ENCODE measurements at regions not wholly inside any gene's neighbourhood (a gene's known extent, or its start where the extent isn't known, plus 50 kb on each side); places are given as distances from the start of the nearest gene placed in this dataset.
"Not testable (repeated sequence)": the region's sequence is repeated elsewhere in the genome, so short reads cannot be mapped to it uniquely, and the experiment has no call there.

DNA sequence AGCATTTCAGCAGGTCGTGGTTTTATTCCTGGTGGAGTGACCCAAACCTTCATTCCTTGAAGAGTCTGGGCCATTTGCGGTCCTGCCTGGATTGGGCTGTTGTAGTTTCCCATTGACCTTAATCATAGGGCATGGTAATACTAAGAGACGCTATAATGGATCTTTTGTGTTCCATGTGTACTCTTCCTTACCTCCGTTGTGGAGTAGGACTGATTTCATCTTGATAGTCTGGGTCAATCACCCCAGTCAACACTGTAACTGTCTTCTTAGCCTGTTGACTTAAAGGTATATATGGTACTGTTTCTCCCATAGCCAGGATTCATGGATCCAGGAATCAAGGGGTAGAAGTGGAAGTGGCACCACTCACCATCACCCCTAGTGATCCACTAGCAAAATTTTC lies 643.6 kb downstream of the PLOD2 start:
- DNase-seq = not testable (repeated sequence)

DNA sequence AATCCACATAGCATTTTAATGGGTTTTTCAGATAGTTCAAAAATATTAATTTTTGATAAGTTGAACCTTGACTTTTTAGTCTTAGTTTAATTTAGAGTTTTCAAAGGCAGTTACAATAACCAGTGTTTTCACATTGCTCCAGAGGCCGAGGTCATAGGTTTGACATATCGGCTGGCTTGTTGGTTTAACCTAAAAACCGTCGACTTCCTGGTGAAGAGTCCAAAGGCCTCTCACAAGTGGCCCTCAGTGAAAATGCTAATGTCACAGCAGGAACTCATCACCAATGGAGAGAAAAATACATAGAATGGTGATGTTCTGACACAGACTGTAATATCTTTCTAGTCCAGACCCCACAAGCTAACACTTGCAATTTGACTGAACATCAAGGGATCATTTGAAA lies 642.3 kb downstream of the PLOD2 start:
- DNase-seq = no peak

DNA sequence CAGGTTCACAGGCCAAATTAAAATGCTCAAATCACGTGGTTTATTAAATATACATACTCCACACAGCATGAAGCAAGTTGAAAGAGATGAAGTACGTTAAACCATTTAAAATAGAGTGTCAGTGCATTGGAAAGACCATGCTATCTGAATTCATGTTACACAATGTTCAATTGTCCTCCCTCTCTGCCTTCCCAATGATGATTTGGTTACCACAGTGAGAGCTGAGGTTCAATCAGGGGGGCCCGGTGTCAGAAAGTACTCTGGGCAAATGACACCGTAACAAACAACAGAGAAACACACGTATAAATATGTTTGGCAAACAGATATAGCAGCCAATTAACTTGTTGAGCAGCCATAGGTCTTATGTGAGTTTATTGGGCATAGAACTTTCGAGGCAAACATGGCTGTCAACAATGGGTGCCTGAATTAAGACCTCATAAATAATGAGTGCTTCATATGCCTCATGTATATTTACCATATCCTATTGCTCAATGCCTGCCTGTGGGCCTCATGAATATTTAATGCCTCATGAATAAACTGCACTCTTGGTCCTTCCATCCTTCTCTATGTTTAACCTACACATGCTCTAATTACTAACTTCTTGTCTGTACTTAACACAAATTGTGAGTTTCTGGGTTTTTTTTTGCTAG lies 641.5 kb downstream of the PLOD2 start:
- no peak for DNase-seq

DNA sequence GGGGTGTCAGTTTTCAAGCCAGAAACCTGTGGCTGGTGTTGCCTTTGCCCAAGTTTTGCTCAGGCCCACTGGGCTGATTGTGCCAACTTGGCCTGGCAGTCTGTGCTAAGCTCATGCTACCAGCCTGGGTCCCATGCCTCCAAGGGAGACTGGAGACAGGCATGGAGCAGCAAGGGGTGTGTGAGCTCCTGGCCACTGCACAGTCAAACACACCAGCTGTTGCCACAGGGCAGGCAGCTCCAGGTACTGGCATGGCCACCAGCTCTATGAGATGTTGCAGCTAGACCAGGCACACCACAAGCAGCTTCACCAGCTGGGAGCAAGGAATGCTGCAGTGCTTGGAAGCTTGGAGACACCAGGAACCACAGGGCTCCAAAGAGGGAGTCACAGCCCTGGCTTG lies 638.8 kb downstream of the PLOD2 start:
- DNase-seq = no peak

DNA sequence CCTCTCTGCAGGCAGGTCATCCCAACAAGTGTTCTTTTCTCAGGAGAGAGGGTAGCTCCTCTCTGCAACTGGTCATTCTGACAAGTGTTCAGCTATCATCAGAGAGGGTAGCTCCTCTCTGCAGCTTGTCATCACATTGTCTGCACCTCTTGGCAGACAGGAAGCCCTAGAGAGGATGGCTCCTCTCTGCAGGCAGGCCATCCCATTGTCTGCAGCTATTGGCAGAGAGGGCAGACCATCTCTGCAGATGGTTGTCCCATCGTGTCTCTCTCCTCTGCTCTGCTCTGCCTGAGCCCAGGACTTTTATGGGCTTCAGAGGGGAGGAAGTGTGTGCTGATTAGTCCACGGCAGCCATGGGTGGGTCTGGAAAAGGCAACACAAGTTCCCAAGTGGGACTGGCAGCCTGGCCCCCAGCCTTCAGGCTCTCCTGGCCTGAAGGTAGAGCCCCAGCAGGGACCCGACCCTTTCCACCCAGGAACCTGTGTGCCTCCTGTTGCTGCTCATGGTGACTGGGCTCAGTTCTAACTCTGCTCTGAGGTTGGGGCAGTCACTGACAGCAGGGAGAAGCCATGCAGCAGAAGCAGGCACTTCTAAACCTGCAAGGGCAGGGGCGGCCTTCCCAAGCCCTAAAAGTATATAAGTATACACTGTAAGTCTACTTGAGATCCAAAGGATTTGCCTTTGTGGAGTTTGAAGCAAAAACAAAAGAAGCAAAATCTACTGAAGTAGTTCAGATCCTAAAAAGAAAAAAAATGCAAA lies 637.9 kb downstream of the PLOD2 start:
- no peak for DNase-seq

DNA sequence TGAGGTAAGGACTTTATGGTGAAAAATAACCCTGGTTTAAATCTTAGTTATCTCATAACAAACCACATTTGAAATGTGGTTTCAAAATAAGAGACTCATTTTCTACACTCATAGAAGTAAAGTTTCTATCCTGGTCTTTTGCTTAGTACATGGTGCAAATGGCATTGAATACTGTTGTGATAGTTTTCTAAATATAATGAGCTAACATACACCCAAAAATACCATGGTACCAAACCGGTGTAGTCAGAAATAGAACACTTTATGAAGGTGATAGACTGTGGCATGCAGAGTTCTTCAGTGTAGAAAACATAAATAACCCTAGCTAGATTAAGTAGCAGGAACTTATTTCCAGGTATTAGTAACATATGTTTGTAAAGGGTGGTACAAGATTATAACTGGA lies 629.4 kb downstream of the PLOD2 start:
- no peak for DNase-seq

DNA sequence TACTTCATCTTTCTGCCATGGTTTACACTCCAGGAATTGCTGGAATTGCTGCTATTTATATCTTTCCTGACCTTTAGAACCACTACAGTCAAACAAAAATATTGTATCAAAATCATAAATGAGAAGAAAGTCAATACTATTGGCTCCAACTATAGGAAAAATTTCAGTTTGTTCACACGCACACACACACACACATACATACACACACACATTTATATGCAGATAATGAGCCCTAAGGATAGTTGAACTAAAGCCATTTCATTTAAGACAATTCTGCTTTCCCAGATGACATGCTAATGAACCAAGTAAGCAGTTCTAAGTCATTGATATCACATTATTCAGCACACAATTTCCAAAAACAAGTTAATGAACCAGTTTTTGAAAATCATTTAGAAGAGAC lies 627.3 kb downstream of the PLOD2 start:
- no peak for DNase-seq

DNA sequence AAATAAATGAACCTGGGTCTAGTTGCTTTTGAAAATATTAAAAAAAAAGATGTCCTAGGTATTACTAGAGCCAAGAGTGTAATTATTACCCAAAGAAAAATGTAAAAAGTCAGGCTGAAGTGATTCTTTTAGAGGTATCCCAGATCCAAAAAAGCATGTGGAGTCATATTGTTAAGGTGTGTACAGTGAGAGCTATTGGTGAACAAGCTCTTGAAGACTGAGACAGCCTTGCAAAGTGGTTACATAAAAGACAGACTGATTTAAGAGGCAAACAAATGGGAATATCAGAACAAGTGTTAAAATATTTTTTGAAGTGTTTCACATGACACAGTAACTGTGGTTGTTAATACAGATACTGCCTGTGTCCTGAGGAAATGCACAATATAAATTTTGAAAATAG lies 624.5 kb downstream of the PLOD2 start:
- no peak for DNase-seq

DNA sequence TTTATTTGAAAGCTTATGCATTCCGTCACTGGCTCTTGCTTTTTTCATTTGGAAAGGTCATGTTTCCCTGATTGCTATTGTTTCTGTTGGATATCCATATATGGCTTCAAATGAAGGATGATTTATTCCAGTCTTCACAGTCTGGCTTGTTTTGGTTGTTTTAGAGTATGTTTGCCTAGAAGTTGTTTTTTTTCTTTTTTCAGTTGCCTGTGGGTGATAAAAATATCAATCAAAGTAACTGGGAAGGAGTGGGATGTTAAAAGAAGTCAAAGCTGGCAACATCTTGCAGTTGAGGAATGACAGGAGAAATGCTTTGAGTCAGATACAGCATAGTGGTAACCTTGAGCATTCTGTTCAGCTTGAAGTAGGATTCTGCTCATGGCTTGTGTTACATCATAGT lies 610.5 kb downstream of the PLOD2 start:
- DNase-seq = no peak

DNA sequence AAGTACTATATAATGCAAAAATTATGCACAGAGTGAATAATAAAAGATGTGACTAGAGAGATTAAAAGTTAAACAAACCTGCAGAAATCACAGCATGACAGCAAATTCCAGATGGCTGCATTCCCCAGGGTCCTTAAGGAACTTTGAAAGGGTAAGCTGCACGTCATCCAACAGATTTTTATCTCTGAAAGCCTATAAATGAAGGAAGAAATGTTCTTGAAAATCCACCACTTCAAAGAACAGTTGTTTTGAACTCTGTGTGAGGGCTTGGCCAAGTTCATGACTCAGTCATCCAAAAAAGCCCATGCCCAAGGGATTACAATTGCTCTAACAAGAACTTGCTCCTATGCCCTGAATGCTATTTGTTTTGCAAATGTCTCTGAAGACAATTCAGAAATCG lies 603.6 kb downstream of the PLOD2 start:
- DNase-seq = no peak

DNA sequence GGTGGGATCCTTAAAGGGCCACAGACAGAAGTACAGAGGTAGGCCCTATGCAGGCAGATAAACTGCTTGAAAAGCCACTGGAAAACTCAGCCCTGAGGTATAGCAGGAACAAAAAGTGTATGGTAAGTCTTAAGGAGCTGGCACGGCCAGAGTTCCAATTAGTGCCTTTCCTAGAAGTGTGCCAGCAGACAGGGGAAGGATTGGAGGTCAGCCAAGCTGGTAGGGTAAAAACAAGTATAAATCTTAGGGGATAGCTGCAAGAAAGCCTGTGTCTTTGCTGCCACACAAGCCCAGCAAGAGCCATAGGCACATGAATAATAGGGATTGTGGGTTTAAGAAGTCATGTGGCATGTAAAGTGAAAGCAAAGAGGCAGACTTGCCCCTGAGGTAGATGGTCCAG lies 582.5 kb downstream of the PLOD2 start:
- no peak for DNase-seq

DNA sequence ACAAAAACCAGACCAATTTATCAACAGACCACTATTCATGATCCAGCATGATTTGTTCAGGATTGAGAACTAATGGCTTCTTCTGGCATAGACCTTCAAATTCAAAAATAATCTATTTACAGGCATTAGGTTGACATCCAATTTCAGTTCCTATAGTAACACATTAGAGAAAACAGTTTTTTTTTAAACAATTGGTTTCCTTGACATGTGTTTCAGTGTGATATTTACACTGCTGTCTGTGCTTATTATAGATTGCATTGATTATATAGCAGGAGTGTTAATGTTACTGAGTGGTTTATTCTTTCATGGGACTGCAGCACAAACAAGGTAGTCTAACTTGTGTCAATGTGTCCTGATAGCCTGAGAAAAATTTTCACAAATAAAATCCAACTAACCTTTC lies 579.3 kb downstream of the PLOD2 start:
- no peak for DNase-seq

DNA sequence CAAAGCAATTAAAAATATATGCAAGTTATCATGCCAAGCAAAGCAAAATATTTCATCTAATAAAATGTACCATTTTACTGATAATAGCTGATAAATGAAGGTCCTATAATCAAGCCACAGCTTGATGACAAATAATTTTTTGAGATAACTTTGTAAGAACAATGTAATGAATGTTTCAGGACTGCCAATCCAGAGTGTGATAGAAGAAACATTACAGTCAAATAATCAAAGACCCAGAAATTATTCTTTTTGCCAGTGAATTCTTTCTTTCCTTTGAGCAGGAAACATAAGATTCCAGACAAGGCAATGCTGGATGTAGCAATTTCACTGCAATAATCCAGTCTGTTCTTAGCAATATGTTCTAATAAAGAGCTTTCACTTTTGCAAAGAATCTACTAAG lies 556.1 kb downstream of the PLOD2 start:
- DNase-seq = no peak

DNA sequence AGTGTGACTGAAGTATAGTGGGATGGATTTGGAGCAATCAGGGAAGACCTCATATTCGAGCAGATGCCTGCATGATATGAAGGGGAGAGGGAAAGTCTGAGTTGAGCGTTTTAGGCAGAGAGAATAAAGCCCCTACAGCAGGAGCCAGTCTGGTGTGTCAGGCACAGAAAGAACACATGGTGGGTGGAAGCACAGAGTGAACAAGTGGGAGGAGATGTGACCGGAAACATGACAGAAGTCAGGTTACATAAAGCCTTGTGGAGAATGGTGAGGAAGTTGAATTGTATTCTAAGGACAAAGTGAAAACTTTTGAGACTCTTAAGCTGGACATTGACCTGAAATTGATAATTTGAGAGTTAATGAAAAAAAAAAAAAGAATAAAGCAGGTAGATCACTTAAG lies 541.0 kb downstream of the PLOD2 start:
- DNase-seq = no peak

DNA sequence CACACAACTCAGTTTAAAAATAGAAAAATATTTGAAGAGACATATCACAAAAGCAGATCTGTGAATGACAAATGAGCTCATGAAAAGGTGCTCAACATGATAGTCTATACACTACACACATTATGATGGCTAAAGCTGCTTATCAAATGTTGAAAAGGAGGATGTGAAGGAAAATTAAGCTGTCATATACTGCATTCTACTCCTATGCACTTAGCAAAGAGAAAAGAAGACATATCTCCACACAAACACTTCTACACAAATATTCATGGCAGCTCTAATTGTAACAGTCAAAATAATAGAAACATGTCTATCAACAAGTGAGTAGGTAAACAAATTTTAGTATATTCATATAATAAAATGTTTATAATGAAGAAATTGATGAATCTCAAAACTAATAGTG lies 540.5 kb downstream of the PLOD2 start:
- DNase-seq = no peak

DNA sequence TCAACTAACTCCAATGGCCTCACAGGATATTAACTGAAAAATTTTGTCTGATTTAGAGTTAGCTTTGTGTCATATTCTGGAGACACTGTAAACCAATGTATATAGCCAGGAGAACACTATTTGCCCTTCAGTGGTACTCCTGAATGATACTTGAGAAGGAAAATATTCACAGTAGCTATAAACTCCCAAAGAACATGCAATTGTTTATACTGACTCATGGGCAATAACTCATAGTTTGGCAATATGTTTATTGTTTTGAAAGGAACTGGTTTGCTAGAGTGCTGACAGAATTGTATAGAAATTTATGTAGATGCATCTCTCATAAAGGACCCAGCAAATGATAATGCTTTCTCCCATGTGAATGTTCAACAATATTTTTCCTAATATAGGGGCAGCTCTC lies 537.6 kb downstream of the PLOD2 start:
- no peak for DNase-seq

DNA sequence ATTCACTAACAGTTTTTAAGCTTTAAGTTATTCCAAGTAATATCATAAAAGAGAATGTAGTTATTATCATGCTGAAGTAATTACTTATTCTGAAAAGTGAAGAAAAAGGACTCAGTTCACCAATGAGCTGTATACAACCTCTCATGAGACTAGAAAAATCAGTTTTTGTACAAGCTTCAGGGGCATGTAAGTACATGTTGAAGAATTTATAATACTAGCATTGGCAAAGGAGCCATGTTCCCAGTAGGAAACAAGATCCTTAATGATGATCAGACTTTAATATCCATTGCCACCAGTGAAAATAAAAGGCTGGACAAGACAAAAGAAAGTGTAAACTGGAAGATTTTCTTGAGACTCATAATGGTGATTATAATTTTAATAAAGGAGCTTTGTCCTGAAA lies 532.8 kb downstream of the PLOD2 start:
- no peak for DNase-seq

DNA sequence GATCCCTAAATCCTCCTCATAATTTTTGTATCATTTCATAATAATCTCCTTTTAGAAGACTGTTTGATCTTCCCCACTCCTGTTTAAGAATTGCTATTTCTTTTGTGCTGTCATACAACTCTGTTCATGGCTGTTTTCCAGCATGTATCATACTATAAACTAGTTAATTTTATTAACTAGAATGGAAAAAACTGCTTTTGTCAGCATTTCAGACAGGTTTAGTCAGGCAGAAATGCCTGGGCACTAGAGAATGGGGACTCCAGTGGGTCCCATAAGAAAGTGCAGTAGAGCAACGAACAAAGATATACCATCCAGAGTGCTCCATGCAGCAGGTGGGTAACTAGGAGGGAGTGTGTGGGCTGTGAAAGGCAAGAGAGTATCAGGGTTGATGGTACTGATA lies 523.9 kb downstream of the PLOD2 start:
- no peak for DNase-seq

DNA sequence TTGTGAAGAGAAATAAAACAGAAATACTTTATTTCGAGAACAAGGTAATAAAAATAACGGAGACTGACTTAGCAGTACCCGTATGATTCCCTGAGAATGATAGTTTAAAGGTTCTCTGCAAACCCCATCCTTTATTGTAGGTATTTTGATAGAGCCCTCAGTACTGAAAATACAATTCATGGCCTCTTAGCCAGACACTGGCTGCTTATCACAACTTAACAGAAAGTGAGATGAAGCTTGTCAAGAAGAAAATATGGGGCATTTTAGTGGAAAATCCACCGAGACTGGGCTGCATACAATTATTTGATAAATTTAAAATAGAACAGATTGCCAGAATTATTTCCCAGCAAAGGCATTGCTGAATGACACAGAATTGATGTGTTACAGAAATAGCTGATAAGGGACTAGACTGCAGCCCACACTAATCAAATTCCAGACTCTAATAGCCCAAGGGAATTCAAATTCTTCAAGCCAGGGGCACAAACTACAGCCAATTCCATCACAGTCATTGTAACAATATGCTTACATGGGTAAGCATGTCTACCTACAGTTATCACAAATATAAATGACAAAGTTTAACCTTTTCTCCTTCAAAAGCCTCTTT lies 521.9 kb downstream of the PLOD2 start:
- no peak for DNase-seq

DNA sequence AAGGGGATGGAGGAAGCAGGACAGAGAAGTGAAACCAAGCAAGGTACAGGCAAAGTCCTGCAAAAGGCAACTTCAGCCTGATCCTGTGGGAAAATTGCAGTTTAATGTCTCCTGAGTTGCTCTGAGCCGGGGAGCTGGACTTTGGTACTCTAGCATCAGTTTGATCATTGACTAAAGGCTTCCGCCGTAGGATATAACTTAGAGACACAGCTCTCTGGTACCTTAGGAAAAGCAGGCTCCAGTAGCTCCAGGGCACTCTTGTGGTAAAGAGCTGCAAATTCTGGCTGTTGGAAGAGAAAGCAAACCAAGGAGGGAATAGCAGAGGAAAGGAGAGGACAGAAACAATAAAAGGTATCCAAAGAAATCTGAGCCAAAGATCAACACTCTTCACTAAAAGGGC lies 521.1 kb downstream of the PLOD2 start:
- no peak for DNase-seq

DNA sequence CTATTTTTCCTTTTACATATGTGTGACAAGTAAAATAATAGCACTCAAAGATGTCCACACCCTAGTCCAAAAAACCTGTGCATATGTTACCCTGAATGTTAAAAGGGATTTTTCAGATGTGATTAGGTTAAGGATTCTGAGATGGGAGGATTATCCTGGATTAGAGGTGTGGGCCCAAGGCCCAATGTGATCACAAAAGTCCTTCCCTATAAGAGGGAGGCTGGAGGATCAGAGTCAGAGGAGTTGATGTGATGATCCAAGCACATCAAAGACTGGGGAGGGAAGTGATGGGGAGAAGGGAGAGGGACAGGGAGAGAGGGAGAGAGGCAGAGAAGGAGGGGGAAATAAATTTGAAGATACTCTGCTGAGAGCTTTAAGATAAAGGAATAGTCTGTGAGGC lies 512.6 kb downstream of the PLOD2 start:
- no peak for DNase-seq

DNA sequence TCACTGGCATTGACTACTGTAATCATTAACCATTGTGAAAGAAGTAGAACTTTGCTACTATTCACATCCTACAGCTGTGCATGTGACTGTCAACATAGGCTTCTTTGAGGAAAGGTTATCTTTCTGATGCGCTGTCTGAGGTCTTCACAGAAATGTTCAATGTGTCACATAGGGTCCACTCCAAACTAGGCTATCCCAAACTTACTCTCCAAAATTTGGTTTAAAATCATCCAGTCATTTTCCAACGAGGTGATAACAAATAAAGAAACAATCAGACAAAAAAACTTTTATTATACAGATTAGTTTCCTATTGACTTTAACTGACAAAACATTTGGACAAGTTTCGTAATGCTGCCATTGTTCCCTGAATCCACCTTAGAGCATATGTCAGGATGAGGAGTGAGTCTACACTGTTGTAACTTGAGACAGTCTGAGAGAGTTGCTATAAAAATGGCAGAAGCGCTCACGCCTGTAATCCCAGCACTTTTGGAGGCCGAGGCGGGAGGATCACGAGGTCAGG lies 511.6 kb downstream of the PLOD2 start:
- no peak for DNase-seq

DNA sequence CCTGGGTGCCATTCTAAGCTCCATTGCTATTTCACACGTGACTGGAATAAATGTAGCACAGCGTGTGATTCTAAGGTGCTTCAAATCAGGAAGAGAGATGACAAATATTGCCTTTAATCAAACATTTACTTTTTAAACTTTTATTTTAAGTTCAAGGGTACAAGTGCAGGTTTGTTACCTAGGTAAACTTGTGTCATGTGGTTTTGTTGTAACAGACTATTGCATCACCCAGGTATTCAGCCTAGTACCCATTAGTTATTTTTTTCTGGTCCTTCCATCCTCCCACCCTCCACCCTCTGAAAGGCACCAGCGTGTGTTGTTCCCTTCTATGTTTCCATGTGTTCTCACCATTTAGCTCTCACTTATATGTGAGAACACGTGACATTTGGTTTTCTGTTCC lies 510.8 kb downstream of the PLOD2 start:
- DNase-seq = no peak

DNA sequence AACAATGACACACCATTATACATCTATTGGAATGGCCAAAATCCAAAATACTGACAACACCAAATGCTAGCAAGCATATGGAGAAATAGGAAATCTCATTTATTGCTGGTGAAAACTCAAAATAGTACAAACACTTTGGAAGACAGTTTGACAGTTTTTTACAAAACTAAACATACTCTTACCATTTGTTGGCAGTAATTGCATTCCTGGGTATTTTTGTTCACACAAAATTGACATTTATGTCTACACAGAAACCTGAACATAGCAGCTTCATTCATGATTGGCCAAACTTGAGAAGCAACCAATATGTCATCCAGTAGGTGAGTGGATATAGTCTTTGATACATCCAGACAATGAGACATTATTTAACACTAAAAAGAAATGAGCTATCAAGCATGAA lies 489.9 kb downstream of the PLOD2 start:
- no peak for DNase-seq
